Spleen (tissue), 11 donors: ENCODE measurements at regions not wholly inside any gene's neighbourhood (a gene's known extent, or its start where the extent isn't known, plus 50 kb on each side); places are given as distances from the start of the nearest gene placed in this dataset.

Experiments used
- DNase-seq: peaks from one replicate; pipeline ENCODE4 v3.0.0-alpha.2; 2020
- H3K27ac ChIP-seq, 8 donors: fragments of 200-600 bp; sonication (generic) in 7 of 8; 1 replicate in 4 of 8; 2 replicates in 4 of 8; pipeline versions ENCODE4 v1.5.0 to v1.8.0; 2016 to 2021; ENCODE audit warnings: inconsistent platforms in 4 of 8, mild to moderate bottlenecking in 4 of 8, moderate library complexity in 1 of 8
- H3K27me3 ChIP-seq, 7 donors: fragments of 200-600 bp; sonication (generic) in 6 of 7; replicated peaks in 1 of 7; 1 replicate in 4 of 7; 2 replicates in 3 of 7; pipeline versions ENCODE4 v1.5.0 to v1.8.0; 2016 to 2021; ENCODE audit warnings: inconsistent platforms in 3 of 7, mild to moderate bottlenecking in 1 of 7
- H3K36me3 ChIP-seq, 6 donors: fragments of 200-600 bp; sonication (generic) in 5 of 6; 1 replicate in 4 of 6; 2 replicates in 2 of 6; pipeline versions ENCODE4 v1.5.0 to v1.8.0; 2016 to 2021; ENCODE audit warnings: inconsistent platforms in 2 of 6
- H3K4me1 ChIP-seq, 6 donors: fragments of 200-600 bp; sonication (generic) in 5 of 6; 1 replicate in 3 of 6; 2 replicates in 3 of 6; pipeline versions ENCODE4 v1.5.0 to v1.8.0; 2016 to 2021; ENCODE audit warnings: inconsistent platforms in 3 of 6
- H3K4me3 ChIP-seq, 8 donors: fragments of 200-600 bp; sonication (generic) in 7 of 8; 1 replicate in 4 of 8; 2 replicates in 4 of 8; pipeline versions ENCODE4 v1.5.0 to v1.8.0; 2016 to 2021; ENCODE audit warnings: inconsistent platforms in 4 of 8, mild to moderate bottlenecking in 4 of 8, moderate library complexity in 2 of 8
- H3K9me3 ChIP-seq, 8 donors: fragments of 200-600 bp; sonication (generic) in 7 of 8; 1 replicate in 4 of 8; 2 replicates in 4 of 8; pipeline versions ENCODE4 v1.5.0 to v1.8.0; 2016 to 2021; ENCODE audit warnings: inconsistent platforms in 4 of 8
- POLR2A ChIP-seq, 3 donors: fragments of 450-650 bp; IDR thresholded peaks; one replicate each; pipeline ENCODE4 v1.5.1; 2017; ENCODE audit warnings: antibody characterized with exemption in 3 of 3, mild to moderate bottlenecking in 1 of 3
- POLR2AphosphoS5 ChIP-seq, 3 donors: sonication (generic); formaldehyde crosslinking; IDR thresholded peaks; one replicate each; pipeline ENCODE4 v1.5.1; 2017; ENCODE audit warnings: antibody characterized with exemption in 3 of 3
- WGBS, 5 donors: extraction: QIAGEN DNeasy Blood & Tissue Kit in 3 of 5; methylation state at CpG; one replicate each; pipeline versions ENCODE4 v1.1.5 to v1.1.7; 2013 to 2018; 5-methylcytosine and 5-hydroxymethylcytosine counted together
- intact Hi-C: fragments of 100-400 bp; cut with DNase I; formaldehyde crosslinking; loops from one replicate; pipeline ENCODE4 v1.15.0; 2023; ENCODE audit warnings: low total_unique reads
- TF ChIP-seq, protein P1 (sequence below), 11 experiments: fragments of 200-600 bp in 7 of 11; fragments of 450-650 bp in 4 of 11; sonication (generic) in 4 of 11; IDR thresholded peaks in 8 of 11; conservative IDR thresholded peaks in 3 of 11; 1 replicate in 7 of 11; 2 replicates in 4 of 11; pipeline versions ENCODE4 v1.4.0 to v1.8.0; 2016 to 2021; ENCODE audit warnings: antibody characterized with exemption in 11 of 11, inconsistent platforms in 4 of 11, mild to moderate bottlenecking in 1 of 11
- donor health status: healthy with polysubstance abuse.
- donor health status: DM: no; HTN: no; CAD: no; lungs with moderate emphysema.
- donor health status: DM: no; HTN: no; CAD: no.
- donor health status: Bipolar disorder and iron deficiency.
- donor health status: healthy.
- donor health status: DM: no; HTN: no; CAD: no.
- donor health status: DM: yes; HTN: yes; CAD: no.

GRCh38 chr16:86863609-86864008, 285.3 kb downstream of the FOXL1 start:
- DNase-seq: no peak
- Histone ChIP-seq H3K4me1 (no peaks in the 10 kb centered on the region), H3K9me3 (peaks cover 0 to 7% (median 0%) of the 10 kb centered on the region in 8 donors), H3K27me3 (peaks cover 0 to 20% (median 0%) of the 10 kb centered on the region in 7 donors), H3K36me3 (no peaks in the 10 kb centered on the region), H3K27ac (no peak overlapping the region), H3K4me3 (no peak overlapping the region)
- intact Hi-C loops: no loop called here
- TF ChIP-seq POLR2A (IDR thresholded peaks at IDR 0.05) (no peak), POLR2AphosphoS5 (IDR thresholded peaks at IDR 0.05) (no peak)
- TF ChIP-seq, protein P1, sequence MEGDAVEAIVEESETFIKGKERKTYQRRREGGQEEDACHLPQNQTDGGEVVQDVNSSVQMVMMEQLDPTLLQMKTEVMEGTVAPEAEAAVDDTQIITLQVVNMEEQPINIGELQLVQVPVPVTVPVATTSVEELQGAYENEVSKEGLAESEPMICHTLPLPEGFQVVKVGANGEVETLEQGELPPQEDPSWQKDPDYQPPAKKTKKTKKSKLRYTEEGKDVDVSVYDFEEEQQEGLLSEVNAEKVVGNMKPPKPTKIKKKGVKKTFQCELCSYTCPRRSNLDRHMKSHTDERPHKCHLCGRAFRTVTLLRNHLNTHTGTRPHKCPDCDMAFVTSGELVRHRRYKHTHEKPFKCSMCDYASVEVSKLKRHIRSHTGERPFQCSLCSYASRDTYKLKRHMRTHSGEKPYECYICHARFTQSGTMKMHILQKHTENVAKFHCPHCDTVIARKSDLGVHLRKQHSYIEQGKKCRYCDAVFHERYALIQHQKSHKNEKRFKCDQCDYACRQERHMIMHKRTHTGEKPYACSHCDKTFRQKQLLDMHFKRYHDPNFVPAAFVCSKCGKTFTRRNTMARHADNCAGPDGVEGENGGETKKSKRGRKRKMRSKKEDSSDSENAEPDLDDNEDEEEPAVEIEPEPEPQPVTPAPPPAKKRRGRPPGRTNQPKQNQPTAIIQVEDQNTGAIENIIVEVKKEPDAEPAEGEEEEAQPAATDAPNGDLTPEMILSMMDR (IDR thresholded peaks at IDR 0.05 in 8 of 11, conservative IDR thresholded peaks at IDR 0.05 in 3 of 11): no peak
- WGBS, 5 donors: 86 to 89% (median 87%) methylated on average over 6 to 7 of the region's 7 CpGs

DNA sequence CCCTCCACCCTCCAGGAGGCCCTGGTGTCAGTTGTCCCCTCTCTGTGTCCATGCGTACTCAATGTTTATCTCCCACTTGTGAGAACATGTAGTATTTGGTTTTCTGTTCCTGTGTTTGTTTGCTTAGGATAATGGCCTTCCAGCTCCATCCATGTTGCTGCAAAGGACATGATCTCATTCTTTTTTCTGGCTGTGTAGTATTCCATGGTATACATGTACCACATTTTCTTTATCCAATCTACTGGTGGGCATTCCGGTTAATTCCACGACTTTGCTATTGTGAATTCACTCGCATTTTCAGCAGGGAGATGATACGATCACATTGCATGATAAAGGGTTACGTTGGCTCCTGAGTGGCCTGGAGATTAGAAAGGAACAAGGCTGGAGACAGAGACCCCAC, 286.2 kb downstream of the FOXL1 start:
- intact Hi-C loops: no loop called here
- H3K36me3 ChIP-seq: no peaks in the 10 kb centered on the region
- peaks cover 0 to 7% (median 0%) of the 10 kb centered on the region in 8 donors for H3K9me3 ChIP-seq
- 94 to 99% (median 96%) methylated on average over 6 of the region's 6 CpGs for WGBS, 5 donors
- no peaks in the 10 kb centered on the region for H3K4me1 ChIP-seq
- peaks cover 0 to 23% (median 0%) of the 10 kb centered on the region in 7 donors for H3K27me3 ChIP-seq
- no peak overlapping the region for H3K4me3 ChIP-seq
- no peak for TF ChIP-seq POLR2AphosphoS5 (IDR thresholded peaks at IDR 0.05)
- no peak for TF ChIP-seq POLR2A (IDR thresholded peaks at IDR 0.05)
- TF ChIP-seq, protein P1 (IDR thresholded peaks at IDR 0.05 in 8 of 11, conservative IDR thresholded peaks at IDR 0.05 in 3 of 11): no peak
- no peak for DNase-seq
- H3K27ac ChIP-seq: no peak overlapping the region

DNA sequence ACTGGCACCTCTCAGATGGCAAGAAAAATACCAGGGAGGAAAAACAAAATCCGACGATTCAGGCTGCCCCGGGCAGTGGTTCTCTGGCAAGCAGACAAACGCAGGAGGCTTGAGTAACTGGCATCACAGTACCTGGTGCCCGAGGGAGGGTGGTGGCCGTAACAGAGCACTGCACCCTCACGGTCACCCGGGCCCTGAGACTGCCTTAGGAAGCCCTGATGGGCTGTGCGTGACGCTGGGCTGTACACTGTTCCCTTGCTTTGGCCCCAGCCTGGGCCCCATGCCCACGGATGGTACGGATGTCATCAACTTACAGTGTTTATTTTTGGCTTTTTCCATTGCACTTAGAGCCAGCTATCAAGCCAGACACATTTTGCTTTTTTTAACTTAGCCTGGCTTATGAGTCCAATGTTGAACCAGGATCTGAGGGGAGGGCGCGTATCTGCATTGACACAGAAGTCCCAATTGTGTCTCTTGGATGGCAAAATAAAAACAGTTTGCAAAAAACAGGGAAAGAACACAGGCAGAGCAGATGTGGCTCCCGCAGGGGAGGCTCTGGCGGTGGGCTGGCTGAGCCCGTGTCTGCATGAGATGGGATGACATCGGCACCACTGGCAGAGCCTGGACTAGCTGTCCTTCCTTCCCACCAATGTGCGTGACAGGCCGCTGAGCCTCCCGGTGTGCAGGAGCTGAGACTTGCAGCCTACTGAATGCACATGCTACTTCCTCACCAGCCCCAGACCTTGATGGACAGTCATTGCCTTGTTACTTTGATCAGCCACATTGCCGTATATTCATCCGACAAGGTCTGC, 287.7 kb downstream of the FOXL1 start:
- TF ChIP-seq POLR2A (IDR thresholded peaks at IDR 0.05): no peak
- no peak for TF ChIP-seq POLR2AphosphoS5 (IDR thresholded peaks at IDR 0.05)
- intact Hi-C loops: no loop called here
- H3K9me3 ChIP-seq: peaks cover 0 to 7% (median 0%) of the 10 kb centered on the region in 8 donors
- 61 to 76% (median 75%) methylated on average over 20 to 23 of the region's 23 CpGs for WGBS, 5 donors
- H3K27ac ChIP-seq: no peak overlapping the region
- peaks cover 0 to 31% (median 0%) of the 10 kb centered on the region in 7 donors for H3K27me3 ChIP-seq
- no peak overlapping the region for H3K4me3 ChIP-seq
- H3K36me3 ChIP-seq: no peaks in the 10 kb centered on the region
- peak; percentile 59 for DNase-seq
- no peaks in the 10 kb centered on the region for H3K4me1 ChIP-seq

- Histone ChIP-seq H3K4me1 (no peaks in the 10 kb centered on the region), H3K27ac (no peak overlapping the region), H3K27me3 (peaks cover 0 to 36% (median 0%) of the 10 kb centered on the region in 7 donors), H3K9me3 (peaks cover 0 to 7% (median 0%) of the 10 kb centered on the region in 8 donors), H3K36me3 (no peaks in the 10 kb centered on the region), H3K4me3 (no peak overlapping the region)
- TF ChIP-seq POLR2A (IDR thresholded peaks at IDR 0.05): no peak
- TF ChIP-seq POLR2AphosphoS5 (IDR thresholded peaks at IDR 0.05): no peak
- TF ChIP-seq, protein P1 (IDR thresholded peaks at IDR 0.05 in 8 of 11, conservative IDR thresholded peaks at IDR 0.05 in 3 of 11): no peak
- intact Hi-C loops: no loop called here
- 87 to 96% (median 93%) methylated on average over 6 of the region's 6 CpGs for WGBS, 5 donors
- peak; percentile 38 for DNase-seq
Measured at GRCh38 chr16:86866986-86867722, 288.8 kb downstream of the FOXL1 start.
